ENCODE measurements at regions not wholly inside any gene's neighbourhood (a gene's known extent, or its start where the extent isn't known, plus 50 kb on each side); places are given as distances from the start of the nearest gene placed in this dataset.

DNA sequence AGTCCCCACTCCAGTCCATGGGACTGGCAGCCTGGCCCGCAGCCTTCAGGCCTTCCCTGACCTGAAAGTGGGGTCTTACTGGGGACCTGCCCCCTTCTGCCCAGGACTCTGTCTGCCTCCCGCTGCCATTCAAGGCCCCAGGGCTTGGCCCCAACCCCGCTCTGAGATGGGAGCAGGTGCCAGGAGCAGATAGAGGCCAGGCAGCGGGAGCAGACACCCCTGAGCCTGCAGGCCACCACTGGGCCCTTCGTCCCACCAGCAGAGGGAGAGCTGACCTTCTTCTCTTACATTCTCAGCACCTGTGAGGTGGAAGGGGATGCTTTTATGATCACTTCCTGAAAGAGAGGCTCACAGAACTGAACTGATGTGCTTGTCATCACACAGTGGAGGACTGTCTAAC lies 62.2 kb upstream of the TINAGL1 start:
- TF ChIP-seq, protein P1, sequence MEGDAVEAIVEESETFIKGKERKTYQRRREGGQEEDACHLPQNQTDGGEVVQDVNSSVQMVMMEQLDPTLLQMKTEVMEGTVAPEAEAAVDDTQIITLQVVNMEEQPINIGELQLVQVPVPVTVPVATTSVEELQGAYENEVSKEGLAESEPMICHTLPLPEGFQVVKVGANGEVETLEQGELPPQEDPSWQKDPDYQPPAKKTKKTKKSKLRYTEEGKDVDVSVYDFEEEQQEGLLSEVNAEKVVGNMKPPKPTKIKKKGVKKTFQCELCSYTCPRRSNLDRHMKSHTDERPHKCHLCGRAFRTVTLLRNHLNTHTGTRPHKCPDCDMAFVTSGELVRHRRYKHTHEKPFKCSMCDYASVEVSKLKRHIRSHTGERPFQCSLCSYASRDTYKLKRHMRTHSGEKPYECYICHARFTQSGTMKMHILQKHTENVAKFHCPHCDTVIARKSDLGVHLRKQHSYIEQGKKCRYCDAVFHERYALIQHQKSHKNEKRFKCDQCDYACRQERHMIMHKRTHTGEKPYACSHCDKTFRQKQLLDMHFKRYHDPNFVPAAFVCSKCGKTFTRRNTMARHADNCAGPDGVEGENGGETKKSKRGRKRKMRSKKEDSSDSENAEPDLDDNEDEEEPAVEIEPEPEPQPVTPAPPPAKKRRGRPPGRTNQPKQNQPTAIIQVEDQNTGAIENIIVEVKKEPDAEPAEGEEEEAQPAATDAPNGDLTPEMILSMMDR (IDR thresholded peaks at IDR 0.05), result no peak
- TF ChIP-seq POLR2A (IDR thresholded peaks at IDR 0.05) (no peak), EP300 (IDR thresholded peaks at IDR 0.05) (no peak)

Data from ovary (tissue), 3 donors.